ENCODE measurements at regions not wholly inside any gene's neighbourhood (a gene's known extent, or its start where the extent isn't known, plus 50 kb on each side); places are given as distances from the start of the nearest gene placed in this dataset.

GRCh38 chr17:71500761-71501555, 619.9 kb upstream of the SOX9 start:
- H3K4me1 ChIP-seq (ENCODE audit: insufficient read depth, low read length, severe bottlenecking), result no peaks in the 10 kb centered on the region
- no peak for TF ChIP-seq CTCF (IDR thresholded peaks at IDR 0.05; ENCODE audit: low read length)
- TF ChIP-seq EZH2 (IDR thresholded peaks at IDR 0.05; ENCODE audit: borderline replicate concordance, low read length), result no peak
- H3K4me2 ChIP-seq (ENCODE audit: low read length), result no peak overlapping the region
- no peaks in the 10 kb centered on the region for H3K36me3 ChIP-seq (ENCODE audit: insufficient read depth, low read length)
- H3F3A ChIP-seq (ENCODE audit: insufficient read depth, low read length), result no peaks in the 10 kb centered on the region
- no peaks in the 10 kb centered on the region for H3K9me3 ChIP-seq (ENCODE audit: low read length)
- no peaks in the 10 kb centered on the region for H3K9me2 ChIP-seq (ENCODE audit: low read depth, low read length)
- no peak overlapping the region for H2AFZ ChIP-seq (ENCODE audit: low read length)
- H3K27me3 ChIP-seq (ENCODE audit: insufficient read depth, low read length), result no peaks in the 10 kb centered on the region
- H3K4me3 ChIP-seq (ENCODE audit: low read depth, low read length, poor library complexity, severe bottlenecking), result no peak overlapping the region
- H4K20me1 ChIP-seq (ENCODE audit: insufficient read depth, low read length), result no peaks in the 10 kb centered on the region
- H3K79me2 ChIP-seq (ENCODE audit: insufficient read depth, low read length), result no peaks in the 10 kb centered on the region
- H3K27ac ChIP-seq (ENCODE audit: low read depth, low read length, poor library complexity, severe bottlenecking), result no peak overlapping the region
- H3K9ac ChIP-seq (ENCODE audit: low read length), result no peak overlapping the region

GRCh38 chr17:71501711-71502110, 619.1 kb upstream of the SOX9 start:
- no peaks in the 10 kb centered on the region for H4K20me1 ChIP-seq (ENCODE audit: insufficient read depth, low read length)
- H3K9me3 ChIP-seq (ENCODE audit: low read length), result no peaks in the 10 kb centered on the region
- H2AFZ ChIP-seq (ENCODE audit: low read length), result no peak overlapping the region
- no peak overlapping the region for H3K4me2 ChIP-seq (ENCODE audit: low read length)
- no peak overlapping the region for H3K4me3 ChIP-seq (ENCODE audit: low read depth, low read length, poor library complexity, severe bottlenecking)
- no peaks in the 10 kb centered on the region for H3K27me3 ChIP-seq (ENCODE audit: insufficient read depth, low read length)
- H3F3A ChIP-seq (ENCODE audit: insufficient read depth, low read length), result no peaks in the 10 kb centered on the region
- H3K9me2 ChIP-seq (ENCODE audit: low read depth, low read length), result no peaks in the 10 kb centered on the region
- H3K4me1 ChIP-seq (ENCODE audit: insufficient read depth, low read length, severe bottlenecking), result no peaks in the 10 kb centered on the region
- no peak for TF ChIP-seq CTCF (IDR thresholded peaks at IDR 0.05; ENCODE audit: low read length)
- TF ChIP-seq EZH2 (IDR thresholded peaks at IDR 0.05; ENCODE audit: borderline replicate concordance, low read length), result no peak
- no peak overlapping the region for H3K9ac ChIP-seq (ENCODE audit: low read length)
- no peak overlapping the region for H3K27ac ChIP-seq (ENCODE audit: low read depth, low read length, poor library complexity, severe bottlenecking)
- no peaks in the 10 kb centered on the region for H3K79me2 ChIP-seq (ENCODE audit: insufficient read depth, low read length)
- H3K36me3 ChIP-seq (ENCODE audit: insufficient read depth, low read length), result no peaks in the 10 kb centered on the region

- Histone ChIP-seq H3K9me3 (ENCODE audit: low read length) (no peaks in the 10 kb centered on the region), H3K27ac (ENCODE audit: low read depth, low read length, poor library complexity, severe bottlenecking) (no peak overlapping the region), H3K4me2 (ENCODE audit: low read length) (no peak overlapping the region), H3K79me2 (ENCODE audit: insufficient read depth, low read length) (no peaks in the 10 kb centered on the region), H3F3A (ENCODE audit: insufficient read depth, low read length) (no peaks in the 10 kb centered on the region), H3K9ac (ENCODE audit: low read length) (no peak overlapping the region), H3K4me1 (ENCODE audit: insufficient read depth, low read length, severe bottlenecking) (no peaks in the 10 kb centered on the region), H4K20me1 (ENCODE audit: insufficient read depth, low read length) (no peaks in the 10 kb centered on the region), H3K36me3 (ENCODE audit: insufficient read depth, low read length) (no peaks in the 10 kb centered on the region), H3K27me3 (ENCODE audit: insufficient read depth, low read length) (no peaks in the 10 kb centered on the region), H3K4me3 (ENCODE audit: low read depth, low read length, poor library complexity, severe bottlenecking) (no peak overlapping the region), H2AFZ (ENCODE audit: low read length) (no peak overlapping the region), H3K9me2 (ENCODE audit: low read depth, low read length) (no peaks in the 10 kb centered on the region)
- no peak for TF ChIP-seq CTCF (IDR thresholded peaks at IDR 0.05; ENCODE audit: low read length)
- no peak for TF ChIP-seq EZH2 (IDR thresholded peaks at IDR 0.05; ENCODE audit: borderline replicate concordance, low read length)
These were observed 618.4 kb upstream of the SOX9 start for GRCh38 chr17:71502443-71502842.

Data from OCI-LY1 (cell line).